ENCODE measurements at regions not wholly inside any gene's neighbourhood (a gene's known extent, or its start where the extent isn't known, plus 50 kb on each side); places are given as distances from the start of the nearest gene placed in this dataset.

DNA sequence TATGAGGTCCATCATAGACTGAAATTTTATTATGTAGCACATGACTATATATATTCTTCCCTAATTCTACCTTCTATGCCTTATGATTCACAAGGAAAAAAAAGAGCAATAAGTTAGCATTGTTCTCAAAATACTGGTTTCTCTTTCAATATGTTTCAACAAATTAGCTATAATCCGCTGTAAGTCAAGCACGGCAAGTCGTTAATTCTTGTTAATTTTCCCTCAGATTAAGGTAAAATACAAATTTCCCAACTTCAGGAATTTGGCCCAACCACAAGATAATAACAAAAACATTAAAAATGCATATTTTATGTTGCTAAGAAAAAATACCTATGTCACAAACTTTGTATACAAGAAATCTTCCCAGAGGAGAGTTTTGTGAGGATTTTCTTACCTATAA is 296.5 kb upstream of the GALNTL6 start:
- TF ChIP-seq, protein P1, sequence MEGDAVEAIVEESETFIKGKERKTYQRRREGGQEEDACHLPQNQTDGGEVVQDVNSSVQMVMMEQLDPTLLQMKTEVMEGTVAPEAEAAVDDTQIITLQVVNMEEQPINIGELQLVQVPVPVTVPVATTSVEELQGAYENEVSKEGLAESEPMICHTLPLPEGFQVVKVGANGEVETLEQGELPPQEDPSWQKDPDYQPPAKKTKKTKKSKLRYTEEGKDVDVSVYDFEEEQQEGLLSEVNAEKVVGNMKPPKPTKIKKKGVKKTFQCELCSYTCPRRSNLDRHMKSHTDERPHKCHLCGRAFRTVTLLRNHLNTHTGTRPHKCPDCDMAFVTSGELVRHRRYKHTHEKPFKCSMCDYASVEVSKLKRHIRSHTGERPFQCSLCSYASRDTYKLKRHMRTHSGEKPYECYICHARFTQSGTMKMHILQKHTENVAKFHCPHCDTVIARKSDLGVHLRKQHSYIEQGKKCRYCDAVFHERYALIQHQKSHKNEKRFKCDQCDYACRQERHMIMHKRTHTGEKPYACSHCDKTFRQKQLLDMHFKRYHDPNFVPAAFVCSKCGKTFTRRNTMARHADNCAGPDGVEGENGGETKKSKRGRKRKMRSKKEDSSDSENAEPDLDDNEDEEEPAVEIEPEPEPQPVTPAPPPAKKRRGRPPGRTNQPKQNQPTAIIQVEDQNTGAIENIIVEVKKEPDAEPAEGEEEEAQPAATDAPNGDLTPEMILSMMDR (IDR thresholded peaks at IDR 0.05): no peak
- TF ChIP-seq ZFX (IDR thresholded peaks at IDR 0.05; ENCODE audit: borderline replicate concordance): no peak
